OCI-LY3 (cell line): ENCODE measurements at regions not wholly inside any gene's neighbourhood (a gene's known extent, or its start where the extent isn't known, plus 50 kb on each side); places are given as distances from the start of the nearest gene placed in this dataset.

Experiments
- H2AFZ ChIP-seq: fragments of 200-600, 300-600 bp; shearing (Covaris generic); 2 replicates; pipeline ENCODE4 v1.6.0; 2014; ENCODE audit warnings: antibody characterized with exemption, low read depth, low read length
- H3K27ac ChIP-seq: fragments of 200-600, 300-600 bp; sonication (generic); 2 replicates; pipeline ENCODE4 v1.5.1; 2014; ENCODE audit warnings: mild to moderate bottlenecking, low read length, moderate library complexity, mixed read lengths
- H3K27me3 ChIP-seq: fragments of 200-600, 300-600 bp; sonication (generic); 2 replicates; pipeline ENCODE4 v1.6.1; 2014; ENCODE audit warnings: low read depth, low read length, mixed read lengths
- H3K36me3 ChIP-seq: fragments of 200-600, 300-600 bp; sonication (generic); replicated peaks from 2 replicates; pipeline ENCODE3; 2014; ENCODE audit warnings: low read depth, low read length, mixed read lengths
- H3K4me1 ChIP-seq: fragments of 300-600, 200-600 bp; sonication (generic); 2 replicates; pipeline ENCODE4 v1.6.1; 2014; ENCODE audit warnings: low read length, mixed read lengths
- H3K4me2 ChIP-seq: fragments of 200-600, 300-600 bp; sonication (generic); 2 replicates; pipeline ENCODE4 v1.6.1; 2014; ENCODE audit warnings: low read length, mixed read lengths
- H3K4me3 ChIP-seq: fragments of 300-600, 200-600 bp; sonication (generic); 2 replicates; pipeline ENCODE4 v1.5.1; 2014; ENCODE audit warnings: antibody characterized with exemption, mild to moderate bottlenecking, low read length, moderate library complexity
- H3K79me2 ChIP-seq: fragments of 300-600, 200-600 bp; shearing (Covaris generic); 2 replicates; pipeline ENCODE4 v1.6.1; 2014; ENCODE audit warnings: mild to moderate bottlenecking, low read length, mixed read lengths
- H3K9ac ChIP-seq: fragments of 300-600, 200-600 bp; shearing (Covaris generic); 2 replicates; pipeline ENCODE4 v1.6.0; 2014; ENCODE audit warnings: mild to moderate bottlenecking, low read length, moderate library complexity
- H3K9me3 ChIP-seq: fragments of 200-600, 300-600 bp; shearing (Covaris generic); 2 replicates; pipeline ENCODE4 v1.6.1; 2014; ENCODE audit warnings: low read length, mixed read lengths; ENCODE audit not compliant: insufficient read depth
- H4K20me1 ChIP-seq: fragments of 200-600, 300-600 bp; sonication (generic); 2 replicates; pipeline ENCODE4 v1.6.1; 2016; ENCODE audit warnings: low read length, mixed read lengths; ENCODE audit not compliant: insufficient read depth
- CTCF ChIP-seq: fragments of 200-600, 300-600 bp; sonication (generic); IDR thresholded peaks from 2 replicates; pipeline ENCODE4 v1.5.1; 2014; ENCODE audit warnings: antibody characterized with exemption, low read length, low read depth
- EZH2phosphoT487 ChIP-seq: fragments of 200-600 bp; shearing (Covaris generic); IDR thresholded peaks from 2 replicates; pipeline ENCODE4 v1.6.1; 2018; ENCODE audit warnings: antibody characterized with exemption, mixed run types, low read depth

DNA sequence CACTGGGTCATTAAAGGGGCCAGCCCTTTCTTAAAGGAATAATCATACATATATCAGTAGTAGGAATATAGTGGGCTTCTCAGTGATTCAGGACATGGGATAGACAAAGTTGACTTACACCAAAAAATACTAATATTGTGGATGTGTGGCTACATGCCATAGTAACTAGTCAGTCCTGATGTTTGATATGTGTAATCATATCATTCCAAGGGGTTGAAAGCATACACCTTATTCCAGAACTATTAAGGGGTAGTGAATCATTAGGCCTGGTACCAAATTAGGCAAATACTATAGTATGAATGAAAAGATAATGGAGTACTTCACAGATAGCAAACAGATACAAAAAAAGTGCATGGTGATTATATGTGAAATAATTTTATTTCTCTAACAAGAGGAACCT lies 814.9 kb upstream of the NRXN1 start:
- Histone ChIP-seq H3K79me2 (no peaks in the 10 kb centered on the region), H3K4me3 (no peak overlapping the region), H3K9ac (no peak overlapping the region), H3K4me2 (no peak overlapping the region), H4K20me1 (no peaks in the 10 kb centered on the region), H3K4me1 (no peaks in the 10 kb centered on the region), H3K9me3 (no peaks in the 10 kb centered on the region), H3K27me3 (no peaks in the 10 kb centered on the region), H3K36me3 (no peaks in the 10 kb centered on the region), H3K27ac (no peak overlapping the region), H2AFZ (no peak overlapping the region)
- TF ChIP-seq EZH2phosphoT487 (no peak), CTCF (no peak)

DNA sequence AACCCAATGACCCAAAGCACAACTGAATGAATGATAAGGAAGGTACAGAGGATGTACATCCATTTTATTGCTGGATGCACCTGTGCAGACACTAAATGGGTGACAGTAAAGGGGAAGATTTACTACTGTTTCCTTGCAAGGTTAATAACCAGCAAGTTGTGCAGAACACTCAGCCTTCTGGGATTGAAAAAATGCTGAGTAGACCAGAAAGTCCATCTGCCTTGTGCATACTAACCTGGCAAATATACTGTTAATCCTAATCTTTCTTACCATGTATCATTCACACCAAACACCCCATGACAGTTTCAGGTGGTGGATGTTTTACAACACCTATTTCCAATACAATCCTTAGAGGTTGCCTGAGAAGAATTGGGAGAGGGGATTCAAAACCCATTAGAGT lies 814.1 kb upstream of the NRXN1 start:
- Histone ChIP-seq H3K4me1 (no peaks in the 10 kb centered on the region), H3K4me2 (no peak overlapping the region), H3K9me3 (no peaks in the 10 kb centered on the region), H3K79me2 (no peaks in the 10 kb centered on the region), H3K36me3 (no peaks in the 10 kb centered on the region), H3K4me3 (no peak overlapping the region), H2AFZ (no peak overlapping the region), H3K27ac (no peak overlapping the region), H4K20me1 (no peaks in the 10 kb centered on the region), H3K9ac (no peak overlapping the region), H3K27me3 (no peaks in the 10 kb centered on the region)
- TF ChIP-seq EZH2phosphoT487 (no peak), CTCF (no peak)

DNA sequence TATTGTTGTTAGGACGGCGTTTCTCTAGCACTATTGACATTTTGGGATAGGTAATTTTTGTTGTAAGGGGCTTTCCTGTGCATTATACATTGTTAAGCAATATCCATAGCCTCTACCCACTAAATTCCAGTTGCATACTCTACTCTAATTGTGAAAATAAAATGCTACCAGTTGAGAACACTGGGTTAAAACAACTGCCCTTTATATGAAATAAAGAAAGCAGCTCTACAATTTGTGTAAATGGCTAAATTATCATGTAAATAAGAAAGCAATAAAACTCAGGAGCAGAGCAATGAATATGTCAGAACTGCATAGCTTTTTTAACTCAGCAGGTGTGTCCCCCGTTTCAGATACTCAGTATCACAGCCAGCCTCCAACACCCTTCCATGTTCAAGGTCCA lies 812.7 kb upstream of the NRXN1 start:
- no peak overlapping the region for H2AFZ ChIP-seq

DNA sequence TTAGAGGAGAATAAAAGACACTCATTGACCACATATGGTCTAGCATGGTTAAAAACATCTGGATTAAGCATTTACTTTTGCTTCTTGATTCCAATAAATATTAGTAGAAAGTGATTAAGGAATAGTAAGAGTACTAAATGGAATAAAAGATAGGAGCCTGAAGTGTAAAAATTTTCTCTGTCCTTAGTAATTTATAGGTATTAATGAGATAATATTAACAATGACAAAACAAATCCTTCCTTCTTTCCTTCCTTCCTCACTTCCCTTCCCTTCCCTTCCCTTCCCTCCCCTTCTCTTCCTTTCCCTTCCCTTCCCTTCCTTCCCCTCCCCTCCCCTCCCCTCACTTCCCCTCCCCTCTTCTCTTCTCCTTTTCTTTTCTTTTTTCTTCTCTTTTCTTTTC lies 797.5 kb upstream of the NRXN1 start:
- H3K79me2 ChIP-seq, result no peaks in the 10 kb centered on the region
- H3K9me3 ChIP-seq, result no peaks in the 10 kb centered on the region
- H4K20me1 ChIP-seq, result no peaks in the 10 kb centered on the region
- no peaks in the 10 kb centered on the region for H3K27me3 ChIP-seq
- no peak overlapping the region for H3K4me3 ChIP-seq
- H3K9ac ChIP-seq, result no peak overlapping the region
- H3K4me1 ChIP-seq, result no peaks in the 10 kb centered on the region
- H3K27ac ChIP-seq, result no peak overlapping the region
- TF ChIP-seq EZH2phosphoT487 (no peak), CTCF (no peak)
- no peak overlapping the region for H2AFZ ChIP-seq
- H3K36me3 ChIP-seq, result no peaks in the 10 kb centered on the region
- H3K4me2 ChIP-seq, result no peak overlapping the region

More for the DNA sequence above, 812.7 kb upstream of the NRXN1 start:
- no peak overlapping the region for H3K4me2 ChIP-seq
- no peaks in the 10 kb centered on the region for H3K4me1 ChIP-seq
- no peak overlapping the region for H3K27ac ChIP-seq
- H3K27me3 ChIP-seq, result no peaks in the 10 kb centered on the region
- no peaks in the 10 kb centered on the region for H3K9me3 ChIP-seq
- no peaks in the 10 kb centered on the region for H3K36me3 ChIP-seq
- H3K9ac ChIP-seq, result no peak overlapping the region
- H3K79me2 ChIP-seq, result no peaks in the 10 kb centered on the region
- TF ChIP-seq EZH2phosphoT487 (no peak), CTCF (no peak)
- H3K4me3 ChIP-seq, result no peak overlapping the region
- H4K20me1 ChIP-seq, result no peaks in the 10 kb centered on the region
